SK-N-SH (cell line): ENCODE measurements at regions not wholly inside any gene's neighbourhood (a gene's known extent, or its start where the extent isn't known, plus 50 kb on each side); places are given as distances from the start of the nearest gene placed in this dataset.

Experiments
- CTCF ChIA-PET: fragments of 300-600, 350-600 bp; formaldehyde crosslinking; extraction: SDS; loops from one replicate; lab custom pipeline; 2021; lab: Yijun Ruan, JAX
- POLR2A ChIA-PET: fragments of 350-600 bp; sonication (Branson Sonifier 250); formaldehyde crosslinking; extraction: SDS; loops from one replicate; lab custom pipeline; 2020; ENCODE audit warnings: antibody characterized with exemption, inconsistent platforms; lab: Yijun Ruan, JAX
- DNase-seq: peaks from one replicate; pipeline ENCODE4 v3.0.0; 2012
- H2AFZ ChIP-seq: fragments of 200-600 bp; sonication (generic); 2 replicates; pipeline ENCODE4 v1.8.1; 2016; ENCODE audit warnings: antibody characterized with exemption, mild to moderate bottlenecking, low read depth
- H3F3A ChIP-seq: fragments of 200-600 bp; sonication (generic); replicated peaks from 2 replicates; pipeline ENCODE3; 2016; ENCODE audit warnings: antibody characterized with exemption, mild to moderate bottlenecking; ENCODE audit not compliant: insufficient read depth
- H3K27ac ChIP-seq, 2 experiments: fragments of 200-500 bp in 1 of 2; fragments of 200-600 bp in 1 of 2; sonication (Bioruptor generic) in 1 of 2; sonication (generic), shearing (Covaris generic) in 1 of 2; 2 replicates each; pipeline versions ENCODE4 v1.5.1 to v1.6.1; 2014 to 2016; ENCODE audit warnings: low read depth in 2 of 2, inconsistent platforms in 1 of 2, low read length in 1 of 2, mild to moderate bottlenecking in 1 of 2, mixed read lengths in 1 of 2
- H3K27me3 ChIP-seq: fragments of 200-600 bp; sonication (generic), shearing (Covaris generic); 2 replicates; pipeline ENCODE4 v1.6.1; 2016; ENCODE audit warnings: mixed run types; ENCODE audit not compliant: insufficient read depth
- H3K36me3 ChIP-seq, 2 experiments: fragments of 200-500 bp in 1 of 2; fragments of 200-600 bp in 1 of 2; sonication (Bioruptor generic) in 1 of 2; sonication (generic) in 1 of 2; replicated peaks in 1 of 2; 2 replicates each; pipeline versions ENCODE3 to v1.5.1; 2014 to 2016; ENCODE audit warnings: low read length in 1 of 2, mild to moderate bottlenecking in 1 of 2; ENCODE audit not compliant: insufficient read depth in 2 of 2, control insufficient read depth in 1 of 2
- H3K4me1 ChIP-seq, 2 experiments: fragments of 200-500 bp in 1 of 2; fragments of 200-600 bp in 1 of 2; sonication (Bioruptor generic) in 1 of 2; sonication (generic), shearing (Covaris generic) in 1 of 2; 2 replicates each; pipeline versions ENCODE4 v1.5.1 to v1.6.1; 2014 to 2016; ENCODE audit warnings: low read depth in 1 of 2, low read length in 1 of 2, mixed run types in 1 of 2; ENCODE audit not compliant: insufficient read depth in 2 of 2, control insufficient read depth in 1 of 2
- H3K4me2 ChIP-seq: fragments of 200-600 bp; sonication (generic), shearing (Covaris generic); 2 replicates; pipeline ENCODE4 v1.6.1; 2017; ENCODE audit warnings: mixed run types
- H3K4me3 ChIP-seq, 2 experiments: fragments of 200-500 bp in 1 of 2; fragments of 200-600 bp in 1 of 2; sonication (Bioruptor generic) in 1 of 2; sonication (generic), shearing (Covaris generic) in 1 of 2; 2 replicates each; pipeline versions ENCODE4 v1.5.1 to v1.8.1; 2014 to 2016; ENCODE audit warnings: low read depth in 2 of 2, inconsistent platforms in 1 of 2, low read length in 1 of 2, mild to moderate bottlenecking in 1 of 2, mixed read lengths in 1 of 2, moderate library complexity in 1 of 2
- H3K79me2 ChIP-seq: fragments of 200-600 bp; sonication (generic); 2 replicates; pipeline ENCODE4 v1.8.1; 2017; ENCODE audit warnings: mild to moderate bottlenecking; ENCODE audit not compliant: insufficient read depth
- H3K9ac ChIP-seq: fragments of 200-600 bp; sonication (generic); 2 replicates; pipeline ENCODE4 v1.6.1; 2017; ENCODE audit warnings: mixed run types
- H3K9me2 ChIP-seq: fragments of 200-600 bp; sonication (generic); 2 replicates; pipeline ENCODE4 v1.6.1; 2017; ENCODE audit warnings: mixed run types
- H3K9me3 ChIP-seq: fragments of 200-600 bp; sonication (generic); 2 replicates; pipeline ENCODE4 v1.6.1; 2017; ENCODE audit warnings: mixed run types, mild to moderate bottlenecking, moderate library complexity
- H4K20me1 ChIP-seq: fragments of 200-600 bp; sonication (generic); 2 replicates; pipeline ENCODE4 v1.6.1; 2017; ENCODE audit warnings: mild to moderate bottlenecking, mixed run types; ENCODE audit not compliant: insufficient read depth
- CHD2 ChIP-seq: fragments of 150-350 bp; IDR thresholded peaks from 2 replicates; pipeline ENCODE4 v1.6.1; 2018; ENCODE audit warnings: low read length; ENCODE audit not compliant: partially characterized antibody
- ELF1 ChIP-seq: IDR thresholded peaks from 2 replicates; pipeline ENCODE4 v1.4.0; 2012
- EP300 ChIP-seq, 2 experiments: IDR thresholded peaks; 2 replicates each; pipeline versions ENCODE4 v1.4.0 to v1.6.1; 2012; ENCODE audit warnings: borderline replicate concordance in 1 of 2, low read depth in 1 of 2, low read length in 1 of 2
- EZH2phosphoT487 ChIP-seq: fragments of 200-600 bp; sonication (generic); IDR thresholded peaks from 2 replicates; pipeline ENCODE4 v1.6.1; 2017; ENCODE audit warnings: low read depth, mixed run types, mild to moderate bottlenecking, antibody characterized with exemption, moderate library complexity, borderline replicate concordance
- FOSL2 ChIP-seq: IDR thresholded peaks from 2 replicates; pipeline ENCODE4 v1.4.0; 2012; ENCODE audit warnings: low read depth, mild to moderate bottlenecking, moderate library complexity, borderline replicate concordance
- FOXM1 ChIP-seq: IDR thresholded peaks from 2 replicates; pipeline ENCODE4 v1.4.0; 2012; ENCODE audit warnings: low read depth, mild to moderate bottlenecking
- RAD21 ChIP-seq: IDR thresholded peaks from 2 replicates; pipeline ENCODE4 v1.6.1; 2012; ENCODE audit warnings: mild to moderate bottlenecking, low read length
- TCF12 ChIP-seq: IDR thresholded peaks from 2 replicates; pipeline ENCODE4 v1.4.0; 2012
- WGBS: methylation state at CpG from one replicate; pipeline ENCODE4 v1.1.6; 2017; ENCODE audit warnings: low lambda C conversion rate; 5-methylcytosine and 5-hydroxymethylcytosine counted together
- TF ChIP-seq, protein P1 (sequence below): IDR thresholded peaks from 2 replicates; pipeline ENCODE4; 2012
- TF ChIP-seq, protein P2 (sequence below): fragments of 150-350 bp; IDR thresholded peaks from 2 replicates; pipeline ENCODE4 v1.6.1; 2017; ENCODE audit warnings: antibody characterized with exemption, low read length, low read depth, borderline replicate concordance
- TF ChIP-seq, protein P3 (sequence below): fragments of 150-350 bp; IDR thresholded peaks from 2 replicates; pipeline ENCODE4 v1.6.1; 2016; ENCODE audit warnings: mild to moderate bottlenecking, low read depth, low read length
- TF ChIP-seq, protein P4 (sequence below): IDR thresholded peaks from 2 replicates; pipeline ENCODE4 v1.6.1; 2012; ENCODE audit warnings: mild to moderate bottlenecking, low read depth, low read length, moderate library complexity

DNA sequence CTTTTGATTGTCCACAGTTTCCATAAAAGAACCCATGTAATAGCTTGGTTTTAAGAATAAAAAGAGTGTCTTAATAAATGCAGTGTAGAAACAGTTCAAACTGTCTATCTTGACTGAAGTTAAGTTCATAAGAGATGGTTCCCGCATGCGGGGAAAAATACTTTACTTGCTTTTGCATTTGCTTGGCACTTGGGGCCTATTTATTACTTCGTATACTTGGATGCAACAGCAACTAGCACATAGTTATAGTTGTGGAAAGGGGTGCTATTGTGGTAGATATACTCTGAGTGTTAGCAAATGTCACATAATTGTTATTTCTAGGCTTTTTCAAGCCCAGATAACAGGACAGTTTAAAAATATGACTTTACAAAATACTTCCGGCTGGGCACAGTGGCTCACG is 97.7 kb upstream of the HMGCLL1 start:
- Histone ChIP-seq H3K4me1 (peaks cover 0 to 2% of the 10 kb centered on the region in 2 experiments; a peak in 2 of 4 replicates), H3K4me2 (no peak overlapping the region), H2AFZ (no peak overlapping the region), H3K9me2 (no peaks in the 10 kb centered on the region), H3K79me2 (no peaks in the 10 kb centered on the region), H3K9ac (no peak overlapping the region), H3K9me3 (no peaks in the 10 kb centered on the region), H3F3A (no peaks in the 10 kb centered on the region), H4K20me1 (no peaks in the 10 kb centered on the region), H3K36me3 (no peaks in the 10 kb centered on the region), H3K27ac (no peak overlapping the region), H3K4me3 (no peak overlapping the region), H3K27me3 (no peaks in the 10 kb centered on the region)
- 67% methylated on average over 5 of the region's 5 CpGs for WGBS
- DNase-seq, result no peak
- CTCF ChIA-PET, result no interaction called here
- TF ChIP-seq FOXM1 (no peak), EZH2phosphoT487 (no peak), CHD2 (no peak), EP300 (IDR thresholded peaks at IDR 0.05; ENCODE audit: borderline replicate concordance in 1 of 2, low read depth in 1 of 2, low read length in 1 of 2) (no peak), FOSL2 (no peak), TCF12 (no peak), RAD21 (no peak), ELF1 (no peak)
- TF ChIP-seq, protein P1, sequence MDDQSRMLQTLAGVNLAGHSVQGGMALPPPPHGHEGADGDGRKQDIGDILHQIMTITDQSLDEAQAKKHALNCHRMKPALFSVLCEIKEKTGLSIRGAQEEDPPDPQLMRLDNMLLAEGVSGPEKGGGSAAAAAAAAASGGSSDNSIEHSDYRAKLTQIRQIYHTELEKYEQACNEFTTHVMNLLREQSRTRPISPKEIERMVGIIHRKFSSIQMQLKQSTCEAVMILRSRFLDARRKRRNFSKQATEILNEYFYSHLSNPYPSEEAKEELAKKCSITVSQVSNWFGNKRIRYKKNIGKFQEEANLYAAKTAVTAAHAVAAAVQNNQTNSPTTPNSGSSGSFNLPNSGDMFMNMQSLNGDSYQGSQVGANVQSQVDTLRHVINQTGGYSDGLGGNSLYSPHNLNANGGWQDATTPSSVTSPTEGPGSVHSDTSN, result no peak
- TF ChIP-seq, protein P2, sequence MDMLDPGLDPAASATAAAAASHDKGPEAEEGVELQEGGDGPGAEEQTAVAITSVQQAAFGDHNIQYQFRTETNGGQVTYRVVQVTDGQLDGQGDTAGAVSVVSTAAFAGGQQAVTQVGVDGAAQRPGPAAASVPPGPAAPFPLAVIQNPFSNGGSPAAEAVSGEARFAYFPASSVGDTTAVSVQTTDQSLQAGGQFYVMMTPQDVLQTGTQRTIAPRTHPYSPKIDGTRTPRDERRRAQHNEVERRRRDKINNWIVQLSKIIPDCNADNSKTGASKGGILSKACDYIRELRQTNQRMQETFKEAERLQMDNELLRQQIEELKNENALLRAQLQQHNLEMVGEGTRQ, result no peak
- TF ChIP-seq, protein P3, sequence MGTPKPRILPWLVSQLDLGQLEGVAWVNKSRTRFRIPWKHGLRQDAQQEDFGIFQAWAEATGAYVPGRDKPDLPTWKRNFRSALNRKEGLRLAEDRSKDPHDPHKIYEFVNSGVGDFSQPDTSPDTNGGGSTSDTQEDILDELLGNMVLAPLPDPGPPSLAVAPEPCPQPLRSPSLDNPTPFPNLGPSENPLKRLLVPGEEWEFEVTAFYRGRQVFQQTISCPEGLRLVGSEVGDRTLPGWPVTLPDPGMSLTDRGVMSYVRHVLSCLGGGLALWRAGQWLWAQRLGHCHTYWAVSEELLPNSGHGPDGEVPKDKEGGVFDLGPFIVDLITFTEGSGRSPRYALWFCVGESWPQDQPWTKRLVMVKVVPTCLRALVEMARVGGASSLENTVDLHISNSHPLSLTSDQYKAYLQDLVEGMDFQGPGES, result no peak
- TF ChIP-seq, protein P4, sequence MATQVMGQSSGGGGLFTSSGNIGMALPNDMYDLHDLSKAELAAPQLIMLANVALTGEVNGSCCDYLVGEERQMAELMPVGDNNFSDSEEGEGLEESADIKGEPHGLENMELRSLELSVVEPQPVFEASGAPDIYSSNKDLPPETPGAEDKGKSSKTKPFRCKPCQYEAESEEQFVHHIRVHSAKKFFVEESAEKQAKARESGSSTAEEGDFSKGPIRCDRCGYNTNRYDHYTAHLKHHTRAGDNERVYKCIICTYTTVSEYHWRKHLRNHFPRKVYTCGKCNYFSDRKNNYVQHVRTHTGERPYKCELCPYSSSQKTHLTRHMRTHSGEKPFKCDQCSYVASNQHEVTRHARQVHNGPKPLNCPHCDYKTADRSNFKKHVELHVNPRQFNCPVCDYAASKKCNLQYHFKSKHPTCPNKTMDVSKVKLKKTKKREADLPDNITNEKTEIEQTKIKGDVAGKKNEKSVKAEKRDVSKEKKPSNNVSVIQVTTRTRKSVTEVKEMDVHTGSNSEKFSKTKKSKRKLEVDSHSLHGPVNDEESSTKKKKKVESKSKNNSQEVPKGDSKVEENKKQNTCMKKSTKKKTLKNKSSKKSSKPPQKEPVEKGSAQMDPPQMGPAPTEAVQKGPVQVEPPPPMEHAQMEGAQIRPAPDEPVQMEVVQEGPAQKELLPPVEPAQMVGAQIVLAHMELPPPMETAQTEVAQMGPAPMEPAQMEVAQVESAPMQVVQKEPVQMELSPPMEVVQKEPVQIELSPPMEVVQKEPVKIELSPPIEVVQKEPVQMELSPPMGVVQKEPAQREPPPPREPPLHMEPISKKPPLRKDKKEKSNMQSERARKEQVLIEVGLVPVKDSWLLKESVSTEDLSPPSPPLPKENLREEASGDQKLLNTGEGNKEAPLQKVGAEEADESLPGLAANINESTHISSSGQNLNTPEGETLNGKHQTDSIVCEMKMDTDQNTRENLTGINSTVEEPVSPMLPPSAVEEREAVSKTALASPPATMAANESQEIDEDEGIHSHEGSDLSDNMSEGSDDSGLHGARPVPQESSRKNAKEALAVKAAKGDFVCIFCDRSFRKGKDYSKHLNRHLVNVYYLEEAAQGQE, result no peak
- POLR2A ChIA-PET, result no interaction called here
